ENCODE measurements at regions not wholly inside any gene's neighbourhood (a gene's known extent, or its start where the extent isn't known, plus 50 kb on each side); places are given as distances from the start of the nearest gene placed in this dataset.

- TF ChIP-seq CTCF (IDR thresholded peaks at IDR 0.05), result no peak
- no peak for TF ChIP-seq POLR2AphosphoS5 (IDR thresholded peaks at IDR 0.05)
- TF ChIP-seq POLR2A (IDR thresholded peaks at IDR 0.05), result no peak
- TF ChIP-seq EP300 (IDR thresholded peaks at IDR 0.05; ENCODE audit: low read depth), result no peak
Measured at GRCh38 chr17:77617516-77617915, 341.0 kb upstream of the TNRC6C start.

All from transverse colon (tissue), 4 donors.